ENCODE measurements at regions not wholly inside any gene's neighbourhood (a gene's known extent, or its start where the extent isn't known, plus 50 kb on each side); places are given as distances from the start of the nearest gene placed in this dataset.
"Not testable (repeated sequence)": the region's sequence is repeated elsewhere in the genome, so short reads cannot be mapped to it uniquely, and the experiment has no call there.

- DNase-seq (ENCODE audit: low spot score), result not testable (repeated sequence)
These were observed 53.3 kb upstream of the ARL4D start for GRCh38 chr17:43345515-43345914.

DNA sequence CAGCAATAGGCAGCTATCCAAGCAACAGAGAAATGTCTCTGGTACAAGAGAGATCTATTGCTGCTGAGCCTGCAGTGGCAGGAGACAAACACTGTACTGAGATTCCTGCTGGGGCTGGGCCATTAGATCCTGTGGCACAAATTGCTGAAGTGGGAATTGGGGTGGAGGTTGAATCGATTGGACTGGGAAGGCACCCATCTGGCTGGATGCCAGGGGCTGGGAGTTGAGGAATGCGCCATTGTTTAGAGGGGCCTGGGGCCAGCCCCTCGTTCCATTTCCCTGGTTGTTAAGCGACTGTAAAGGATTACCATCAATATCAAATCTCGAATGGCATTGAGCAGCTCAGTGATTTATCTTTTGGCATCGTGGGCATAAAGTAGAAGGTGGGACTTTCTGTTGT lies 54.1 kb upstream of the ARL4D start:
- DNase-seq (ENCODE audit: low spot score), result no peak

DNA sequence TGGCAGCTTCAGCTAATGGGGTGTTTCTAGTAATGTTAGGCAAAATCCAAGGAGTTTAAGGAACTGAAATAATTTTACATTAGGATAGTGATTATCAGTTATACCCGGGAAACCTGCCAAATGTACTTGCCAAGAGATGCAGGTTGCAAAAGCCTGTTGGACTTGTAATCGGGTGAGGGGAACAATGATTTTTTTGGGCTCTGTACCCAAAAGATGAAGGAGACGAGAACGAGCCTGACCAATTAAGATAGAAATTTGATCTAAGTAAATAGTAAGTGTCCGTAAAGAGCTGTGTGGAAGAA lies 56.3 kb upstream of the ARL4D start:
- DNase-seq (ENCODE audit: low spot score), result no peak

DNA sequence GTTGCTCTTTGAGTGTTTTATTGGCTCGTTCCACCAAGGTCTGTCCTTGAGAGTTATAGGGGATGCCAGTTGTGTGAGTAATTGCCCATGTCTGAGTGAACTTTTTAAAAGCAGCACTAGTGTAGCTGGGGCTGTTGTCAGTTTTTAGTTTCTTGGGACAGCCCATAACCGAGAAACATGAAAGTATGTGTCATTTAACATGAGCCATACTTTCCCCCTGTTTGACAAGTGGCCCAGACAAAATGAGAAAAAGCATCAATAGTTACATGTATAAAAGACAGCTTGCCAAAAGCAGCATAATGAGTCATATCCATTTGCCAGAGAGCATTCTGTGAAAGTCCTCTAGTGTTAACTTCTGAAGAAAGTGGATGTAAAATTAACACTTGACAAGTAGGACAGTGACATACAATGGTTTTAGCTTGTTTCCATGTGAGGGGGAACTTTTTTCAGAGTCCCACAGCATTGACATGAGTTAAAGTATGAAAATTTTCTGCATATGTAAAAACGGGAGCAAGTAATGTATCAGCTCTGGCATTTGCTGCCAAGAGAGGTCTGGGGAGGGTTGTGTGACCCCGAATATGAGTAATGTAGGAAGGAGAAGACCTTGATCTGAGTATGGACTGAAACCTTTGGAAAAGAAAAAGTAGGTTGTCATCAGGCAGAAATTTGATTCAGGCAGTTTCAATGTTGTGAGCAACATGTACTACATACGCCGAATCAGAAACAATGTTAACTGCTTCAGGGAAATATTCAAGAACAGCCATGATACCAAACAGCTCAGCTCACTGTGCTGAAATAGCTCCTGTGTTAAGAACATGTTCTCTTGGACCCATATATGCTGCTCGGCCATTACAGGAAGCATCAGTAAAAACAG lies 56.8 kb upstream of the ARL4D start:
- no peak for DNase-seq (ENCODE audit: low spot score)

GRCh38 chr17:43338886-43339516 lies 59.8 kb upstream of the ARL4D start:
- DNase-seq (ENCODE audit: low spot score), result no peak

- no peak for DNase-seq (ENCODE audit: low spot score)
These were observed 60.9 kb upstream of the ARL4D start for GRCh38 chr17:43337684-43338428.

DNA sequence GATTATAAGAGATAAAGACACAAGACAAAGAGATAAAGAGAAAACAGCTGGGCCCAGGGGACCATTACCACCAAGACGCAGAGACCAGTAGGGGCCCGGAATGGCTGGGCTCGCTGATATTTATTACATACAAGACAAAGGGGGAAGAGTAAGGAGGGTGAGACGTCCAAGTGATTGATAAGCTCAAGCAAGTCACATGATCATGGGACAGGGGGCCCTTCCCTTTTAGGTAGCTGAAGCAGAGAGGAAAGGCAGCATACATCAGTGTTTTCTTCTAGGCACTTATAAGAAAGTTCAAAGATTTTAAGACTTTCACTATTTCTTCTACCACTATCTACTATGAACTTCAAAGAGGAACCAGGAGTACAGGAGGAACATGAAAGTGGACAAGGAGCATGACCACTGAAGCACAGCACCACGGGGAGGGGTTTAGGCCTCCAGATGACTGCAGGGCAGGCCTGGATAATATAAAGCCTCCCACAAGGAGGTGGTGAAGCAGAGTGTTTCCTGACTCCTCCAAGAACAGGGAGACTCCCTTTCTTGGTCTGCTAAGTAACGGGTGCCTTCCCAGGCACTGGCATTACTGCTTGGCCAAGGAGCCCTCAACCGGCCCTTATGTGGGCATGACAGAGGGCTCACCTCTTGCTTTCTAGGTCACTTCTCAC lies 63.9 kb upstream of the ARL4D start:
- DNase-seq (ENCODE audit: low spot score), result no peak

- no peak for DNase-seq (ENCODE audit: low spot score)
These were observed 65.3 kb upstream of the ARL4D start for GRCh38 chr17:43333433-43333943.

GRCh38 chr17:43332230-43332629 lies 66.6 kb upstream of the ARL4D start:
- DNase-seq (ENCODE audit: low spot score), result no peak

DNA sequence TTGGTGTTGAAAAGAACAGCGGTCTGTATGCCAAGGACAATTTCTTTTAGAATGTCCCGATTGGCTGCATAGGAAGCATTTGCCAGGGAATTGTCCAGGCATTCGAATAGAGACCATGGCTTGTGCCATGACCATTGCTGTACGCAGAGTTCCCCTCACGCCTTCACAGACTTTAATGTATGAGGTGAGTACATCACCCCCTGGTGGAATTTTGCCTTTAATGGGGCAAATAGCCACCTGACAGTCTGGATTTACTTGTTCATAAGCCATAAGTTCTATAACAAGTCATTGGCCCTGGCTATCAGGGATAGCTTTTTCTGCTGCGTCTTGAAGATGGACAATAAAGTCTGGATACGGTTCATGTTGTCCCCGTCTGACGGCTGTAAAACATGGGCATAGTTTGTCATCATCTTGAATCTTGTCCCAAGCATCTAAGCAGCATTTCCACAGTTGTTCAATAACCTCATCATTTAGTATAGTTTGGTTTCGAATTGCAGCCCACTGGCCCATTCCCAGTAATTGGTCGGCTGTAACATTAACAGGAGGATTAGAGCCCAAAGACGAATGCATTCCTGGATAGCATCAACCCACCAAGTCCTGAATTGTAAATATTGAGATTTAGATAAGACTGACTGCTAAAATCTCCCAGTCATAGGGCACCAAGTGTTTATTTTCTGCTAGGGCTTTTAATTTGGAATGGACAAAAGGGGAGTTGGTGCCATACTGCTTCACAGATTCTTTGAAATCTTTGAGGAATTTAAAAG lies 67.7 kb upstream of the ARL4D start:
- no peak for DNase-seq (ENCODE audit: low spot score)

DNA sequence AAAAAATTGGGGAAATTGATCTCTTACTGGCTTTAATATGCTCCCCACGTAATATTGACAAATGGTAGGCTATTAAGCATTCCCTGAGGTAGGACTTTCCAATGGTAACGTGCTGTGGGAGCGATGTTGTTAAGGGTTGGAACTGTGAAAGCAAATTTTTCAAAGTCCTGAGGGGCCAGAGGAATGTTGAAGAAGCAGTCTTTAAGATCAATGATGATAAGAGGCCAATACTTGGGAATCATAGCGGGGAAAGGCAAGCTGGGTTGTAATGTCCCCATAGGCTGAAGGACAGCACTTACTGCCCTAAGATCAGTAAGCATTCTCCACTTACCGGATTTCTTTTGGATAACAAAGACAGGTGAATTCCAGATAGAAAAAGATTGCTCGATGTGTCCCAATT lies 69.6 kb upstream of the ARL4D start:
- DNase-seq (ENCODE audit: low spot score), result no peak

DNA sequence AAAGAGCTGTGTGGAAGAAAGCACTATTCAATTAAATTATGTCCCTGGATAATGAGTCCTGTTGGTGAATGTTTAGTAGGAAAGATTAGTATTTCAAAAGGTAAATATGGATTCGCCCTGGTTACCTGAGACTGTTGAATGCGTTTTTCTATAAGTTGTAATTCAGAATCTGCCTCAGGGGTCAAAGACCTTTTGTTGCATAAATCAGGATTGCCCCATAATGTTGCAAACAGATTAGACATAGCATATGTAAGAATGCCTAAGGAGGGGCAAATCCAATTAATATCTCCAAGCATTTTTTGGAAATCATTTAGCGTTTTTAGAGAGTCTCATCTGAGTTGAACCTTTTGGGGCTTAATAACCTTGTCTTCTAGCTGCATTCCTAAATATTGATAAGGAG lies 70.1 kb upstream of the ARL4D start:
- DNase-seq (ENCODE audit: low spot score), result no peak

DNA sequence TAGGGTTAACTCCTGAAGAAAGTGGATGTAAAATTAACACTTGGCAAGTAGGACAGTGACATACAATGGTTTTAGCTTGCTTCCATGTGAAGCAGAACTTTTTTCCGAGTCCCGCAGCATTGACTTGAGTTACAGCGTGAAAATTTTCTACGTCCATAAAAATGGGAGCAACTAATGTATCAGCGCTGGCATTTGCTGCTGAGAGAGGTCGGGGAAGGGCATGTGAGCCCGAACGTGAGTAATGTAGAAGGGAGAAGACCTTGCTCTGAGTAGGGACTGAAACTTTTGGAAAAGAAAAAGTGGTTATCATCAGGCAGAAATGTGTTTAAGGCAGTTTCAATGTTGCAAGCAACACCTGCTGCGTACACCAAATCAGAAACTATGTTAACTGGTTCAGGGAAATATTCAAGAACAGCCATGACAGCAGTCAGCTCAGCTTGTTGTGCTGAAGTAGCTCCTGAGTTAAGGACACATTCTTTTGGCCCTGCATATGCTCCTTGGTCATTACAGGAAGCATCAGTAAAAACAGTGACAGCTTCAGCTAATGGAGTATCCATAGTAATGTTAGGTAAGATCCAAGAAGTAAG lies 70.9 kb upstream of the ARL4D start:
- DNase-seq (ENCODE audit: low spot score), result no peak

- no peak for DNase-seq (ENCODE audit: low spot score)
These were observed 71.4 kb upstream of the ARL4D start for GRCh38 chr17:43327421-43327820.

GRCh38 chr17:43326490-43327275 lies 72.1 kb upstream of the ARL4D start:
- no peak for DNase-seq (ENCODE audit: low spot score)

DNA sequence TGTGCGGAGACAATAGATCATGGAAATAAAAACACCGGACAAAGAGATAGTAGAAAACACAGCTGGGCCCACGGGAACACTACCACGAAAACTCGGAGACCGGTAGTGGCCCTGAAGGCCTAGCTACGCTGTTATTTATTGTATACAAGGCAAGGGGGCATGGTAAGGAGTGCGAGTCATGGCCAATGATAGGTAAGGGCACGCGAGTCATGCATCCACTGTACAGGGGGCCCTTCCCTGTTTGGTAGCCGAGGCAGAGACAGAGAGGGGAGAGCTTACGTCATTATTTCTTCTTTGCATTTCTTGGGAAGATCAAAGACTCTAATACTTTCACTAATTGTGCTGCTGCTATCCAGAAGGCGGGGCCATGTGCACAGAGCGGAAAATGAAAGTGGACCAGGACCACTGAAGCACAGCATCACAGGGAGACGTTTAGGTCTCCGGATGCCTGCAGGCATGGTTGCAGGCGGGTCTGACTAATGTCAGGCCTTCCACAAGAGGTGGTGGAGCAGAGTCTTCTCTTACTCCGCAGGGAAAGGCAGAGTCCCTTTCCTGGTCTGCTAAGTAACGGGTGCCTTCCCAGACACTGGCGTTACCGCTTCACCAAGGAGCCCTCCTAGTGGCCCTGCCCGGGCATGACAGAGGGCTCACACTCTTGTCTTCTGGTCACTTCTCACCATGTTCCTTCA lies 74.4 kb upstream of the ARL4D start:
- DNase-seq (ENCODE audit: low spot score), result no peak

DNA sequence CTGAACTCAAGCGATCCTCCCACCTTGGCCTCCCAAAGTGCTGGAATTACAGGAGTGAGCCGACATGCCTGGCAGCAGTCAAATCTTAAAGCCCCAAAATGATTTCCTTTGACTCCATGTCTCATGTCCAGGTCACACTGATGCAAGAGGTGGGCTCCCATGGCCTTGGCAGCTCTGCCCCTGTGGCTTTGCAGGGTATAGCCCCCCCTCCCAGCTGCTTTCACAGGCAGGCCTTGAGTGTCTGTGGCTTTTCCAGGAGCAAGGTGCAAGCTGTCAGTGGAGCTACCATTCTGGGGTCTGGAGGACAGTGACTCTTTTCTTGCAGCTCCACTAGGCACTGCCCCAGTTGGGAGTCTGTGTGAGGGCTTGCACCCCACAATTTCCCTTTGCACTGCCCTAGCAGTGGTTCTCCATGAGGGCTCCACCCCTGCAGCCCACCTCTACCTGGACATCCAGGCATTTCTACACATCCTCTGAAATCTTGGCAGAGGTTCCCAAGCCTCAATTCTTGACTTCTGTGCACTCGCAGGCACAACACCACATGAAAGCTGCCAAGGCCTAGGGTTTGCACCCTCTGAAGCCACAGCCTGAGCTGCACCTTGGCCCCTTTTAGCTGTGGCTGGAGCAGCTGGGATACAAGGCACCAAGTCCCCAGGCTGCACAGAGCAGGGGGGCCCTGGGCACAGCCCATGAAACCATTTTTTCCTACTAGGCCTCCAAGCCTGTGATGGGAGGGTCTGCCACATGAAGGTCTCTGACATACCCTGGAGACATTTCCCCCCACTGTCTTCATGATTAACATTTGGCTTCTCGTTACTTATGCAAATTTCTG lies 79.3 kb upstream of the ARL4D start:
- no peak for DNase-seq (ENCODE audit: low spot score)

DNA sequence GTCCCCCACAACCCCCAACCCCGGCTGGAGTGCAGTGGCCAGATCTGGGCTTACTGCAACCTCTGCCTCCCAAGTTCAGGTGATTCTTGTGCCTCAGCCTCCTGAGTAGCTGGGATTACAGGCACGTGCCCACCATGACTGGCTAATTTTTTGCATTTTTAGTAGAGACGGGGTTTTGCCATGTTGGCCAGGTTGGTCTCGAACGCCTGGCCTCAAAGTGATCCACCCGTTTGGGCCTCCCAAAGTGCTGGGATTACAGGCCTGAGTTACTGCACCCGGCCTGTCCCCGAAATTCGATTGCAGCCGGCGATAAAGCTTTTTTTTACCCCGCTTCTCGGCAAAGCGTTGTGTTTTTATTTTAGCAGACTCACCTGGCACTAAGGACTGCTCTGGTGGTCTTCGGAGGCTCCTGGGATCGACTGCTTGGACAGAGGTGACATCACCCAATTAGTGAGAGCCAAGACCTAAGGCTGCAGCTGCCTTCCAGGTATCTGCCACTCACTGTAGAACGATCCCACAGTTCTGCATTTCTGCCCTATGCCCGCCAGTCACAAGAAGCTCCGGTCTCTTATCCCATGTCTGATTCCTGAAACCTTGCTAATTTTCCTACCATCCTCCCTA lies 82.2 kb upstream of the ARL4D start:
- DNase-seq (ENCODE audit: low spot score), result peak; percentile 64

Data from mesenteric fat pad (tissue), 1 donor.